ENCODE measurements at regions not wholly inside any gene's neighbourhood (a gene's known extent, or its start where the extent isn't known, plus 50 kb on each side); places are given as distances from the start of the nearest gene placed in this dataset.

GRCh38 chr5:53378590-53379247 is 101.7 kb upstream of the FST start:
- no peak for ATAC-seq
- Histone ChIP-seq H3K4me3 (no peak overlapping the region), H3K36me3 (no peaks in the 10 kb centered on the region), H3K27ac (no peak overlapping the region), H3K27me3 (no peaks in the 10 kb centered on the region), H3K4me1 (no peaks in the 10 kb centered on the region), H3K9me3 (no peaks in the 10 kb centered on the region)
- no peak for DNase-seq
- TF ChIP-seq CTCF (IDR thresholded peaks at IDR 0.05 in 4 of 5, conservative IDR thresholded peaks at IDR 0.05 in 1 of 5) (no peak), POLR2A (IDR thresholded peaks at IDR 0.05) (no peak)
- in situ Hi-C loops (cut with MboI; ENCODE audit: low sequenced_read_pairs in 4 of 4) (no loop called here), intact Hi-C loops (cut with DNase I; ENCODE audit: low total_unique reads) (no loop called here)

- no peak overlapping the region for H3K4me3 ChIP-seq
- H3K27me3 ChIP-seq, result no peaks in the 10 kb centered on the region
- H3K27ac ChIP-seq, result no peak overlapping the region
- no peaks in the 10 kb centered on the region for H3K9me3 ChIP-seq
- H3K36me3 ChIP-seq, result no peaks in the 10 kb centered on the region
- H3K4me1 ChIP-seq, result no peaks in the 10 kb centered on the region
- intact Hi-C loops (cut with DNase I; ENCODE audit: low total_unique reads) (no loop called here), in situ Hi-C loops (cut with MboI; ENCODE audit: low sequenced_read_pairs in 4 of 4) (no loop called here)
- no peak for ATAC-seq
- TF ChIP-seq CTCF (IDR thresholded peaks at IDR 0.05 in 4 of 5, conservative IDR thresholded peaks at IDR 0.05 in 1 of 5) (no peak), POLR2A (IDR thresholded peaks at IDR 0.05) (no peak)
- no peak for DNase-seq
Observed at GRCh38 chr5:53386341-53386740, 94.1 kb upstream of the FST start.

- Histone ChIP-seq H3K27me3 (no peaks in the 10 kb centered on the region), H3K27ac (no peak overlapping the region), H3K36me3 (no peaks in the 10 kb centered on the region), H3K9me3 (no peaks in the 10 kb centered on the region), H3K4me1 (no peaks in the 10 kb centered on the region), H3K4me3 (no peak overlapping the region)
- intact Hi-C loops (cut with DNase I; ENCODE audit: low total_unique reads) (no loop called here), in situ Hi-C loops (cut with MboI; ENCODE audit: low sequenced_read_pairs in 4 of 4) (no loop called here)
- TF ChIP-seq POLR2A (IDR thresholded peaks at IDR 0.05), result no peak
- no peak for TF ChIP-seq CTCF (IDR thresholded peaks at IDR 0.05 in 4 of 5, conservative IDR thresholded peaks at IDR 0.05 in 1 of 5)
- DNase-seq, result no peak
- no peak for ATAC-seq
Observed at GRCh38 chr5:53389093-53389492, 91.3 kb upstream of the FST start.

GRCh38 chr5:53392073-53392472 is 88.4 kb upstream of the FST start:
- Histone ChIP-seq H3K36me3 (no peaks in the 10 kb centered on the region), H3K4me1 (no peaks in the 10 kb centered on the region), H3K27ac (no peak overlapping the region), H3K27me3 (no peaks in the 10 kb centered on the region), H3K4me3 (no peak overlapping the region), H3K9me3 (no peaks in the 10 kb centered on the region)
- in situ Hi-C loops (cut with MboI; ENCODE audit: low sequenced_read_pairs in 4 of 4), result no loop called here
- no peak for ATAC-seq
- DNase-seq, result no peak
- intact Hi-C loops (cut with DNase I; ENCODE audit: low total_unique reads), result no loop called here
- TF ChIP-seq CTCF (IDR thresholded peaks at IDR 0.05 in 4 of 5, conservative IDR thresholded peaks at IDR 0.05 in 1 of 5), result no peak
- TF ChIP-seq POLR2A (IDR thresholded peaks at IDR 0.05), result no peak

- no peak for ATAC-seq
- H3K27ac ChIP-seq, result no peak overlapping the region
- H3K27me3 ChIP-seq, result no peaks in the 10 kb centered on the region
- TF ChIP-seq CTCF (IDR thresholded peaks at IDR 0.05 in 4 of 5, conservative IDR thresholded peaks at IDR 0.05 in 1 of 5) (no peak), POLR2A (IDR thresholded peaks at IDR 0.05) (no peak)
- intact Hi-C loops (cut with DNase I; ENCODE audit: low total_unique reads), result no loop called here
- H3K4me3 ChIP-seq, result no peak overlapping the region
- DNase-seq, result no peak
- no peaks in the 10 kb centered on the region for H3K36me3 ChIP-seq
- in situ Hi-C loops (cut with MboI; ENCODE audit: low sequenced_read_pairs in 4 of 4), result no loop called here
- no peaks in the 10 kb centered on the region for H3K9me3 ChIP-seq
- no peaks in the 10 kb centered on the region for H3K4me1 ChIP-seq
Observed at GRCh38 chr5:53394808-53395207, 85.6 kb upstream of the FST start.

Data from gastrocnemius medialis (tissue), 4 donors.